ENCODE measurements at regions not wholly inside any gene's neighbourhood (a gene's known extent, or its start where the extent isn't known, plus 50 kb on each side); places are given as distances from the start of the nearest gene placed in this dataset.

- DNase-seq: no peak
These were observed 217.0 kb upstream of the CIBAR2 start for GRCh38 chr16:85329059-85329812.

GRCh38 chr16:85330006-85330693, 217.9 kb upstream of the CIBAR2 start:
- DNase-seq: no peak

- DNase-seq: peak; percentile 78 to 86
These were observed 218.5 kb upstream of the CIBAR2 start for GRCh38 chr16:85330694-85331188.

- no peak for DNase-seq
These were observed 219.4 kb upstream of the CIBAR2 start for GRCh38 chr16:85331688-85332087.

GRCh38 chr16:85332175-85332574, 219.9 kb upstream of the CIBAR2 start:
- DNase-seq: no peak

GRCh38 chr16:85333337-85333736, 221.1 kb upstream of the CIBAR2 start:
- no peak for DNase-seq

- no peak for DNase-seq
These were observed 221.7 kb upstream of the CIBAR2 start for GRCh38 chr16:85333744-85334640.

GRCh38 chr16:85334718-85335583, 222.7 kb upstream of the CIBAR2 start:
- DNase-seq: peak; percentile 30 to 33

GRCh38 chr16:85335584-85336491, 223.6 kb upstream of the CIBAR2 start:
- no peak for DNase-seq

- no peak for DNase-seq
These were observed 225.8 kb upstream of the CIBAR2 start for GRCh38 chr16:85337910-85338637.

- DNase-seq: no peak
These were observed 226.3 kb upstream of the CIBAR2 start for GRCh38 chr16:85338638-85338982.

GRCh38 chr16:85338989-85339685, 226.9 kb upstream of the CIBAR2 start:
- DNase-seq: no peak

GRCh38 chr16:85341972-85342695, 229.9 kb upstream of the CIBAR2 start:
- DNase-seq: no peak

- DNase-seq: no peak
These were observed 232.3 kb upstream of the CIBAR2 start for GRCh38 chr16:85344502-85345128.

- DNase-seq: no peak
These were observed 232.9 kb upstream of the CIBAR2 start for GRCh38 chr16:85345129-85345639.

GRCh38 chr16:85346404-85347212, 234.3 kb upstream of the CIBAR2 start:
- no peak for DNase-seq

- DNase-seq: peak; percentile 8 to 30
These were observed 234.9 kb upstream of the CIBAR2 start for GRCh38 chr16:85347213-85347591.
